ENCODE measurements at regions not wholly inside any gene's neighbourhood (a gene's known extent, or its start where the extent isn't known, plus 50 kb on each side); places are given as distances from the start of the nearest gene placed in this dataset.

DNA sequence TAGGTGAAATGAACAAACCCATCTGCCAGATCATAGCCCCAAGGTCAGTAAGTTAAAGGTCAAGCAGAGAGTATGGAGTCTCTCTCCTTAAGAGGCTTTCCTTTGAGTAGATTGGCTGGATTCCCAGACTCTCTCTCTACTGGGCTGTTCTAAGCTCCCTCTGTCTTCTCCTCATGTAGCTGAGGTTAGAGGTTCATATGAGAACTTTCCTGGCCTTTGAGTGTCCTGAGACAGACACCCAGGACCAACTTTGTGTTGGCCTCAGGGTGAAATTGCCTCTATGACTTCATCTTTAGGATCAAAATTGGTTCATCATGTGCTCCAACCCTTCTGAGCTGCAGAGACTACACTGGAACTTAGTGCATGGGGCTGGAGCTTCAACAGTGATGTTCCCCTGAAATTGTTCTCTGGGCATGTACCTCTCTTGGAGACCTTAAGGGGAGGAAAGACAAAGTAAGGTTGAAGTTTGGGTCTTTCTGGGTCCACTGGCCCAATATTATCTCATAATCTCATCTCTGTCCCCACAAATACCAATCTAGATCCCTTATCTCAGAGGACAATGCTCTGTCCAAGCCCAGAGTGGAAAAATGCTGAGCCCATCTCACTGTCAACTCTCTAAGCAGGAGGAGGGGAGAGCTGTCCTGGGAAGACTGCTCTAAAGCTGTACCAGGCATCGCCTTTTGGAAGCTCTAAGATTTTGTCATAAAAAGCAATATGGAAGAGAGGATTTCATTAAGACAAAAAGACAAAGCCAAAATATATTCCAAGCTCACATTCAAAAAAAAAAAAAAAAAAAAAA is 177.3 kb upstream of the ARL4C start:
- Histone ChIP-seq H3K36me3 (no peaks in the 10 kb centered on the region), H3K27ac (no peak overlapping the region), H3K4me3 (no peak overlapping the region), H3K9me3 (no peaks in the 10 kb centered on the region), H3K4me1 (ENCODE audit: control insufficient read depth in 1 of 2, low read depth in 2 of 2) (peaks cover 5 to 18% of the 10 kb centered on the region in 2 donors), H3K27me3 (replicated peaks; ENCODE audit: insufficient read depth) (no peaks in the 10 kb centered on the region)
- TF ChIP-seq, protein P1, sequence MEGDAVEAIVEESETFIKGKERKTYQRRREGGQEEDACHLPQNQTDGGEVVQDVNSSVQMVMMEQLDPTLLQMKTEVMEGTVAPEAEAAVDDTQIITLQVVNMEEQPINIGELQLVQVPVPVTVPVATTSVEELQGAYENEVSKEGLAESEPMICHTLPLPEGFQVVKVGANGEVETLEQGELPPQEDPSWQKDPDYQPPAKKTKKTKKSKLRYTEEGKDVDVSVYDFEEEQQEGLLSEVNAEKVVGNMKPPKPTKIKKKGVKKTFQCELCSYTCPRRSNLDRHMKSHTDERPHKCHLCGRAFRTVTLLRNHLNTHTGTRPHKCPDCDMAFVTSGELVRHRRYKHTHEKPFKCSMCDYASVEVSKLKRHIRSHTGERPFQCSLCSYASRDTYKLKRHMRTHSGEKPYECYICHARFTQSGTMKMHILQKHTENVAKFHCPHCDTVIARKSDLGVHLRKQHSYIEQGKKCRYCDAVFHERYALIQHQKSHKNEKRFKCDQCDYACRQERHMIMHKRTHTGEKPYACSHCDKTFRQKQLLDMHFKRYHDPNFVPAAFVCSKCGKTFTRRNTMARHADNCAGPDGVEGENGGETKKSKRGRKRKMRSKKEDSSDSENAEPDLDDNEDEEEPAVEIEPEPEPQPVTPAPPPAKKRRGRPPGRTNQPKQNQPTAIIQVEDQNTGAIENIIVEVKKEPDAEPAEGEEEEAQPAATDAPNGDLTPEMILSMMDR (IDR thresholded peaks at IDR 0.05): no peak
- no peak for ATAC-seq (ENCODE audit: insufficient number of reproducible peaks, low FRiP score, low read depth)
- DNase-seq (ENCODE audit: low spot score): no peak

DNA sequence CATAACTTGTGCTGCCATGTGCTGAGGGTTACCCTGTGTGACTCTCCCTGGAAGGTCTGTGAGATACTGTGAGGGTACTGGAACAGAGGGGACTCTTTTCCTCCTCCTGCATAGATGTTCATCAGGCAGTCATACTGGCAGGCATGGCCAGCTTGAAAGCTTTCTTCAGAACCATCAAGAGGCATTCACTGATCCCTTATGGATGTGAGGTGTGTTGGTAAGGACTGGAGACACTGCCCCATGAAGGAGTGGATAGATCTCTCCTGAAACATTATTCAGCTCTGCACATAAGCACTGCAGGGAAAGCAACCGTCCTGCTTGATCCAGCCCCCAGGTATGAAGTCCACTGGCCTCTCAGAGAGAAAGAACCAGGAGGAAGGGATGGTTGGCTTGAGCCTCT is 176.6 kb upstream of the ARL4C start:
- TF ChIP-seq, protein P1 (IDR thresholded peaks at IDR 0.05): no peak
- Histone ChIP-seq H3K4me1 (ENCODE audit: control insufficient read depth in 1 of 2, low read depth in 2 of 2) (peaks cover under 1 to 11% of the 10 kb centered on the region in 2 donors), H3K36me3 (no peaks in the 10 kb centered on the region), H3K27me3 (replicated peaks; ENCODE audit: insufficient read depth) (no peaks in the 10 kb centered on the region), H3K27ac (no peak overlapping the region), H3K9me3 (no peaks in the 10 kb centered on the region), H3K4me3 (no peak overlapping the region)
- DNase-seq (ENCODE audit: low spot score) (no peak), ATAC-seq (ENCODE audit: insufficient number of reproducible peaks, low FRiP score, low read depth) (no peak)

DNA sequence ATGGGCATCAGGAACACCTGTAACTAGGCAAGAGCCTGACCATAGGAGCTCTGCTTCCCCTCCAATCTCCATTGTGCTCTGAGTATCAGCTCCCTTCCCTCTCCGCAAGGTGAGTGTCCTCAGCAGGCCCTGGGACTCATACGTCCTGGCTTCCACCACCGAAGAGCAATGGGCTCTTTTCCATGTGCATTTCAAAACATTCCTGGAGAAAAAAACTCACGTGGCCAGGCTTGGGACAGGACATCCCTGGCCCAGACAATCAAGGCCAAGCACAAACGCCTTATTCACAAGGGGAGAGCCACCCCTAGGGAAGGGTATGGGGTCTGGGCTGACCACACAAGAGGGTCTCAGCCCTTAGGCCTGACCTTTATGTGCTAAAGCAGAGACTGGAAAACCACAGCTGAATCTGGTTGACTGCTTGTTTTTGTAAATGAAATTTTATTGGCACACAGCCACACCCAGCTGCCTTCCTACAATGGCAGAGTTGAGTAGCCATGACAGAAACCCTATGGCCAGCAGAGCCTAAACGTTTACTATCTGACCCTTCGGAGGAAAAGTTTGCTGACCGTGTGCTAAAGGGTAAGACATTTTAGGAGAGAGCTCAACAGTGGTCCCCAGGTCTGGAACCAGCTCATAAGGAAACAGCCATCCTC is 175.7 kb upstream of the ARL4C start:
- TF ChIP-seq, protein P1 (IDR thresholded peaks at IDR 0.05): no peak
- Histone ChIP-seq H3K36me3 (no peaks in the 10 kb centered on the region), H3K9me3 (no peaks in the 10 kb centered on the region), H3K4me3 (no peak overlapping the region), H3K27me3 (replicated peaks; ENCODE audit: insufficient read depth) (no peaks in the 10 kb centered on the region), H3K27ac (no peak overlapping the region), H3K4me1 (ENCODE audit: control insufficient read depth in 1 of 2, low read depth in 2 of 2) (peaks cover 0 to 3% of the 10 kb centered on the region in 2 donors)
- no peak for DNase-seq (ENCODE audit: low spot score)
- ATAC-seq (ENCODE audit: insufficient number of reproducible peaks, low FRiP score, low read depth): no peak

DNA sequence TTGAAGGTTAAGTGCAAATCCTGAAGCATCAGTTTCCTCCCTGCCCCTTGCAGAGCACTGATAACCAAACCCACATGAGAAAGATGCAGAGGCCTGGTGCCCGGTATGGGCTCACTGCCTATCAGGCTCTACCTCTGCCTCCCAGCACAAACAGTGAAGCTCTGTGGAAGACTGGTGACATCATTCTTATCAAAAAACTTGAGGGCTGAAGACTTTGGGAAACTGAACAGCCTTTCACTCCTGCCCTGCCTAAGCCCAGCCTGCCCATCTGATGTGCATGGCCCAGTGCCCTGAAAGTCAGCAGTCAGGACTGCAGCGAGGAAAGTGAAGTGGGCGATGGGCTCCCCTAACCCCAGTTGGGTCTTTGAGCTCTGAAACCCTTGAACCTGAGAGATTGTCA is 174.8 kb upstream of the ARL4C start:
- TF ChIP-seq, protein P1 (IDR thresholded peaks at IDR 0.05): no peak
- no peaks in the 10 kb centered on the region for H3K36me3 ChIP-seq
- no peak overlapping the region for H3K4me3 ChIP-seq
- no peak overlapping the region for H3K27ac ChIP-seq
- ATAC-seq (ENCODE audit: insufficient number of reproducible peaks, low FRiP score, low read depth): no peak
- no peaks in the 10 kb centered on the region for H3K9me3 ChIP-seq
- no peaks in the 10 kb centered on the region for H3K27me3 ChIP-seq (replicated peaks; ENCODE audit: insufficient read depth)
- H3K4me1 ChIP-seq (ENCODE audit: control insufficient read depth in 1 of 2, low read depth in 2 of 2): no peaks in the 10 kb centered on the region
- no peak for DNase-seq (ENCODE audit: low spot score)

DNA sequence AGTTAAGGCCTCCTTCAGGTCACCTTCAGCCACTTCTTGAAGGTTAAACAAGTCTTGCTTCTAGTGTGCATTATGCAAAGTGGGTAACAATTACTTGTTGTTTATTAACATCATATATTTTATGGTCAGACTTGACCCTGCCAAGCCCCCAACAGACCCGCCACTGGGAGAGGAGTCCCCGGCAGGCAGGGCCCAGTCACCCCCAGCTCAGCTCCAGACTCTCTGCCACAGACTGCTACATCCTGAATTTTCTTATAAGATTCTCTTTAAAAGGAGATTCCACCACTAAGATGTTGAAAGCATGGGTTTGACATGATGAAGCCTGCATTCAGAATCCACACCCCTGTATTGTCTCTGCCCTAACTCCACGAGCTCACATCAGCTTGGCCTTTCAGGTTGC is 174.3 kb upstream of the ARL4C start:
- TF ChIP-seq, protein P1 (IDR thresholded peaks at IDR 0.05): no peak
- Histone ChIP-seq H3K4me1 (ENCODE audit: control insufficient read depth in 1 of 2, low read depth in 2 of 2) (no peaks in the 10 kb centered on the region), H3K9me3 (no peaks in the 10 kb centered on the region), H3K27me3 (replicated peaks; ENCODE audit: insufficient read depth) (no peaks in the 10 kb centered on the region), H3K4me3 (no peak overlapping the region), H3K27ac (no peak overlapping the region), H3K36me3 (no peaks in the 10 kb centered on the region)
- DNase-seq (ENCODE audit: low spot score) (no peak), ATAC-seq (ENCODE audit: insufficient number of reproducible peaks, low FRiP score, low read depth) (no peak)
